HepG2 (cell line): ENCODE measurements at regions not wholly inside any gene's neighbourhood (a gene's known extent, or its start where the extent isn't known, plus 50 kb on each side); places are given as distances from the start of the nearest gene placed in this dataset.

ENCODE experiments used
- ATAC-seq: fragments of 200-7000 bp; cut with Tn5 transposase; 3 replicates; pipeline ENCODE4 v1.9.1; 2020; ENCODE audit warnings: mild to moderate bottlenecking, moderate library complexity
- BruUV-seq: library from RNA; stranded (reverse); fragments of 400-500 nt; replicated peaks from 2 replicates; lab custom pipeline; 2021; lab: Mats Ljungman, UMichigan
- CTCF ChIA-PET: fragments of 300-600 bp; formaldehyde crosslinking; extraction: SDS; loops from one replicate; lab custom pipeline; 2021; ENCODE audit warnings: low total read pairs, inconsistent platforms, low intra/inter-chr PET ratio; lab: Yijun Ruan, JAX
- POLR2A ChIA-PET: fragments of 350-600 bp; sonication (Branson Sonifier 250); formaldehyde crosslinking; loops from one replicate; lab custom pipeline; 2020; ENCODE audit warnings: antibody characterized with exemption, inconsistent platforms; lab: Yijun Ruan, JAX
- DNase-seq: peaks from one replicate; pipeline ENCODE4 v3.0.0-alpha.2; 2015; ENCODE audit warnings: low spot score
- FAIRE-seq: peaks from 3 replicates; lab custom pipeline; 2011; peaks lifted over from hg19 to GRCh38; lab: Jason Lieb, UNC
- H2AFZ ChIP-seq: one replicate; pipeline ENCODE4 v1.6.1; 2011; ENCODE audit warnings: low read length, inconsistent platforms
- H3K27ac ChIP-seq: fragments of 300-600 bp; 3 replicates; pipeline ENCODE4 v1.8.0; 2011; ENCODE audit warnings: mixed run types, mild to moderate bottlenecking, mixed read lengths, low read length, inconsistent platforms; ENCODE audit not compliant: insufficient read depth; ENCODE audit errors: extremely low read length
- H3K27me3 ChIP-seq, 2 experiments: fragments of 200-600 bp in 1 of 2; 2 replicates in 1 of 2; 3 replicates in 1 of 2; pipeline versions ENCODE4 v1.6.0 to v1.8.0; 2011; ENCODE audit warnings: low read length in 2 of 2, mild to moderate bottlenecking in 2 of 2, moderate library complexity in 2 of 2, inconsistent platforms in 1 of 2; ENCODE audit not compliant: insufficient read depth in 2 of 2, control insufficient read depth in 1 of 2
- H3K36me3 ChIP-seq, 2 experiments: fragments of 200-600 bp in 1 of 2; replicated peaks in 1 of 2; 2 replicates in 1 of 2; 3 replicates in 1 of 2; pipeline versions ENCODE4 v1.5.1 to v1.8.0; 2011; ENCODE audit warnings: low read length in 2 of 2, inconsistent platforms in 1 of 2; ENCODE audit not compliant: insufficient read depth in 2 of 2, control insufficient read depth in 1 of 2
- H3K4me1 ChIP-seq: 2 replicates; pipeline ENCODE4 v1.5.1; 2012; ENCODE audit warnings: low read length, inconsistent platforms; ENCODE audit not compliant: insufficient read depth
- H3K4me2 ChIP-seq: 2 replicates; pipeline ENCODE4 v1.6.0; 2011; ENCODE audit warnings: low read depth, low read length, inconsistent platforms
- H3K4me3 ChIP-seq, 3 experiments: fragments of 200-600 bp in 1 of 3; sonication (generic), shearing (Covaris generic) in 1 of 3; replicated peaks in 1 of 3; 2 replicates each; pipeline ENCODE4 v1.5.1; 2011 to 2016; ENCODE audit warnings: low read length in 3 of 3, inconsistent platforms in 2 of 3, low read depth in 2 of 3, mild to moderate bottlenecking in 2 of 3, control low read depth in 1 of 3, mixed read lengths in 1 of 3; ENCODE audit not compliant: insufficient read depth in 1 of 3
- H3K79me2 ChIP-seq: one replicate; pipeline ENCODE4 v1.6.1; 2011; ENCODE audit warnings: low read length, inconsistent platforms; ENCODE audit not compliant: insufficient read depth
- H3K9ac ChIP-seq: 2 replicates; pipeline ENCODE4 v1.6.0; 2011; ENCODE audit warnings: mild to moderate bottlenecking, low read depth, low read length, inconsistent platforms; ENCODE audit not compliant: insufficient read depth
- H3K9me3 ChIP-seq: 2 replicates; pipeline ENCODE4 v1.5.1; 2012; ENCODE audit warnings: mild to moderate bottlenecking, low read length
- H4K20me1 ChIP-seq: 2 replicates; pipeline ENCODE4 v1.6.0; 2011; ENCODE audit warnings: inconsistent platforms, mild to moderate bottlenecking, low read length, moderate library complexity; ENCODE audit not compliant: insufficient read depth
- KLF15 ChIP-seq: sonication (generic); formaldehyde crosslinking; IDR thresholded peaks from 2 replicates; pipeline ENCODE4 v1.8.1; 2023; ENCODE audit warnings: borderline replicate concordance, mild to moderate bottlenecking, inconsistent platforms, missing genetic modification reagents, mixed read lengths
- MTA1 ChIP-seq: sonication (generic); formaldehyde crosslinking; IDR thresholded peaks from 2 replicates; pipeline ENCODE4 v1.4.0; 2020; ENCODE audit warnings: missing genetic modification reagents, mild to moderate bottlenecking, borderline replicate concordance
- POLR2G ChIP-seq: fragments of 200-400 bp; formaldehyde crosslinking; IDR thresholded peaks from 2 replicates; pipeline ENCODE4 v1.6.1; 2018; ENCODE audit warnings: mild to moderate bottlenecking, low read depth, low read length, moderate library complexity
- RFX3 ChIP-seq: IDR thresholded peaks from 2 replicates; pipeline ENCODE4 v1.6.1; 2016; ENCODE audit warnings: missing biosample characterization, missing genetic modification reagents
- SNAPC2 ChIP-seq: sonication (generic); formaldehyde crosslinking; IDR thresholded peaks from 2 replicates; pipeline ENCODE4 v1.8.1; 2022; ENCODE audit warnings: mild to moderate bottlenecking, missing genetic modification reagents
- YEATS2 ChIP-seq: sonication (generic); formaldehyde crosslinking; IDR thresholded peaks from 2 replicates; pipeline ENCODE4 v1.4.0; 2020; ENCODE audit warnings: missing genetic modification reagents, borderline replicate concordance
- ZBTB21 ChIP-seq: sonication (generic); formaldehyde crosslinking; IDR thresholded peaks from 2 replicates; pipeline ENCODE4 v1.4.0; 2020; ENCODE audit warnings: missing genetic modification reagents
- ZBTB40 ChIP-seq, 2 experiments: fragments of 450-650 bp in 1 of 2; sonication (generic) in 1 of 2; formaldehyde crosslinking in 1 of 2; IDR thresholded peaks; 2 replicates each; pipeline versions ENCODE4 v1.6.1 to v1.8.0; 2016 to 2022; ENCODE audit warnings: antibody characterized with exemption in 1 of 2, mild to moderate bottlenecking in 1 of 2, missing genetic modification reagents in 1 of 2
- ZEB1 ChIP-seq: IDR thresholded peaks from 2 replicates; pipeline ENCODE4 v1.6.1; 2012; ENCODE audit warnings: mild to moderate bottlenecking, low read depth, inconsistent platforms; ENCODE audit not compliant: insufficient replicate concordance
- ZNF264 ChIP-seq: sonication (generic); formaldehyde crosslinking; IDR thresholded peaks from 2 replicates; pipeline ENCODE4 v1.4.0; 2020; ENCODE audit warnings: missing genetic modification reagents
- ZNF414 ChIP-seq: sonication (generic); formaldehyde crosslinking; IDR thresholded peaks from 2 replicates; pipeline ENCODE4 v1.5.0; 2020; ENCODE audit warnings: missing genetic modification reagents
- ZNF674 ChIP-seq: sonication (generic); formaldehyde crosslinking; IDR thresholded peaks from 2 replicates; pipeline ENCODE4 v1.5.0; 2020; ENCODE audit warnings: low read depth, mild to moderate bottlenecking, missing genetic modification reagents
- WGBS: methylation state at CpG from one replicate; pipeline ENCODE4 v1.1.6; 2017; ENCODE audit warnings: low lambda C conversion rate; 5-methylcytosine and 5-hydroxymethylcytosine counted together
- in situ Hi-C: cut with HindIII; loops from 2 replicates; pipeline ENCODE4 v1.10.0; 2017; ENCODE audit warnings: low pct_unique_long_range_greater_than_20kb; ENCODE audit not compliant: extremely low pct_ligation_motif_present
- intact Hi-C: fragments of 100-400 bp; cut with micrococcal nuclease; formaldehyde crosslinking; loops from one replicate; pipeline ENCODE4 v1.10.0; 2022; ENCODE audit not compliant: unreplicated experiment

- no peak overlapping the region for H3K4me2 ChIP-seq
- DNase-seq (no peak), ATAC-seq (no peak), FAIRE-seq (no peak)
- H4K20me1 ChIP-seq, result no peaks in the 10 kb centered on the region
- intact Hi-C loops, result no loop called here
- TF ChIP-seq ZEB1 (no peak), ZNF264 (CRISPR knock-in tag) (no peak), KLF15 (CRISPR knock-in tag) (no peak), ZBTB21 (CRISPR knock-in tag) (no peak), RFX3 (CRISPR knock-in tag) (no peak), YEATS2 (CRISPR knock-in tag) (no peak), MTA1 (no peak), ZNF414 (CRISPR knock-in tag) (no peak), POLR2G (no peak), ZNF674 (CRISPR knock-in tag) (no peak), ZBTB40 (IDR thresholded peaks at IDR 0.05) (no peak), ZBTB40 (CRISPR knock-in tag; IDR thresholded peaks at IDR 0.05) (no peak), SNAPC2 (CRISPR knock-in tag) (no peak)
- H3K79me2 ChIP-seq, result no peaks in the 10 kb centered on the region
- H3K9me3 ChIP-seq, result peaks cover 79% of the 10 kb centered on the region
- no peaks in the 10 kb centered on the region for H3K27me3 ChIP-seq
- H3K36me3 ChIP-seq, result no peaks in the 10 kb centered on the region
- ChIA-PET POLR2A (no interaction called here), CTCF (no interaction called here)
- BruUV-seq, result no TSS peak
- H2AFZ ChIP-seq, result no peak overlapping the region
- no peaks in the 10 kb centered on the region for H3K4me1 ChIP-seq
- no peak overlapping the region for H3K9ac ChIP-seq
- no peak overlapping the region for H3K27ac ChIP-seq
- no peak overlapping the region for H3K4me3 ChIP-seq
- in situ Hi-C loops, result no loop called here
- 22% methylated on average over 3 of the region's 3 CpGs for WGBS
Observed at GRCh38 chr12:126908765-126909142, 1358.2 kb upstream of the TMEM132C start.
